ENCODE measurements at regions not wholly inside any gene's neighbourhood (a gene's known extent, or its start where the extent isn't known, plus 50 kb on each side); places are given as distances from the start of the nearest gene placed in this dataset.

DNA sequence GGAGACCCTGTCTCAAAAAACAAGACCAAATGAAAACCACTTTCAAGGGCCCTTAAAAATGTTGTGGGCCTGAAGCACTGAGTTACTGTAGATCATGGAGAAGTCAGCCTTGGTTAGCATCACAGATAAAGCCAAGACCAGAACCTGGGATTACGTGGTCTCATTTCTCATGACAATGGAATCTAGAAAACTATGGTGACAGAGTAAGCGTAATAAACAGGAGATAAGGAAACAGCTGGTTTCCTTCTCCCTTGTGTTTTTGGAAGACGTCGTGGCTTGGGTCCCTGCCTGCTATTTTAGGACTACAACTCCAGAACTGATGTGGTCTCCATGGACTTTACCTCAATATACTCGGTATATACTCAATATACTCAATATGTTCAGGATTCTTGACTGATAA lies 180.7 kb upstream of the ZFHX3 start:
- TF ChIP-seq EZH2phosphoT487 (IDR thresholded peaks at IDR 0.05; ENCODE audit: low read depth, severe bottlenecking, unreplicated experiment) (no peak), EZH2 (IDR thresholded peaks at IDR 0.05; ENCODE audit: borderline replicate concordance) (no peak)
- TF ChIP-seq, protein P1, sequence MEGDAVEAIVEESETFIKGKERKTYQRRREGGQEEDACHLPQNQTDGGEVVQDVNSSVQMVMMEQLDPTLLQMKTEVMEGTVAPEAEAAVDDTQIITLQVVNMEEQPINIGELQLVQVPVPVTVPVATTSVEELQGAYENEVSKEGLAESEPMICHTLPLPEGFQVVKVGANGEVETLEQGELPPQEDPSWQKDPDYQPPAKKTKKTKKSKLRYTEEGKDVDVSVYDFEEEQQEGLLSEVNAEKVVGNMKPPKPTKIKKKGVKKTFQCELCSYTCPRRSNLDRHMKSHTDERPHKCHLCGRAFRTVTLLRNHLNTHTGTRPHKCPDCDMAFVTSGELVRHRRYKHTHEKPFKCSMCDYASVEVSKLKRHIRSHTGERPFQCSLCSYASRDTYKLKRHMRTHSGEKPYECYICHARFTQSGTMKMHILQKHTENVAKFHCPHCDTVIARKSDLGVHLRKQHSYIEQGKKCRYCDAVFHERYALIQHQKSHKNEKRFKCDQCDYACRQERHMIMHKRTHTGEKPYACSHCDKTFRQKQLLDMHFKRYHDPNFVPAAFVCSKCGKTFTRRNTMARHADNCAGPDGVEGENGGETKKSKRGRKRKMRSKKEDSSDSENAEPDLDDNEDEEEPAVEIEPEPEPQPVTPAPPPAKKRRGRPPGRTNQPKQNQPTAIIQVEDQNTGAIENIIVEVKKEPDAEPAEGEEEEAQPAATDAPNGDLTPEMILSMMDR (IDR thresholded peaks at IDR 0.05; ENCODE audit: poor library complexity) = no peak
- WGBS (ENCODE audit: low lambda C conversion rate, missing lambda C conversion rate) = 64% methylated on average over 5 of the region's 5 CpGs
- H2AFZ ChIP-seq = no peak overlapping the region
- H3K36me3 ChIP-seq (replicated peaks; ENCODE audit: insufficient read depth, low read depth) = no peaks in the 10 kb centered on the region
- H3K27ac ChIP-seq = no peak overlapping the region
- no peaks in the 10 kb centered on the region for H4K20me1 ChIP-seq (ENCODE audit: insufficient read depth, poor library complexity, severe bottlenecking)
- no peak overlapping the region for H3K4me3 ChIP-seq
- no peaks in the 10 kb centered on the region for H3K79me2 ChIP-seq
- H3K4me1 ChIP-seq (ENCODE audit: insufficient read depth) = no peaks in the 10 kb centered on the region
- H3K9me3 ChIP-seq (ENCODE audit: low read depth) = no peaks in the 10 kb centered on the region
- no peaks in the 10 kb centered on the region for H3K9me2 ChIP-seq (replicated peaks; ENCODE audit: insufficient read depth)
- DNase-seq (ENCODE audit: low spot score) = no peak
- no peaks in the 10 kb centered on the region for H3K27me3 ChIP-seq
- H3K4me2 ChIP-seq = no peak overlapping the region

DNA sequence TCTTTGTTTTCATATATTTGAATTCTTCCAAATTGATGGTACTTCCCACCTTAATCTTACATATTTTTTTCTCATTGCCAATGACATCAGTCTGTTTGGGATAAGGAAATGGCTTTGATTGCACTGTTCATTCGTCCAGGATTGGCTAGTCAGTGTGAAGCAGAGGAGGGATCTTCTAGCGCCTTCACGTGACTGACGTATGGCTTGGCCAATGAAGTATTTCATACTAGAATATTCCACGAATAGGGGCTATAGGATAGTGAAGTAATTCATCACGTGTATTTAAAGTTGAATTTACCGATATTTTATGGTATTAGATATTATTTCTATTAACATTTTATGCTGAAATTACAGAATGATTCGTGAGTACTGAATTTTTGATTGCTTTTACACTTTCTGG lies 178.7 kb upstream of the ZFHX3 start:
- H3K9me2 ChIP-seq (replicated peaks; ENCODE audit: insufficient read depth) = no peaks in the 10 kb centered on the region
- H3K36me3 ChIP-seq (replicated peaks; ENCODE audit: insufficient read depth, low read depth) = no peaks in the 10 kb centered on the region
- WGBS (ENCODE audit: low lambda C conversion rate, missing lambda C conversion rate) = 94% methylated on average over 8 of the region's 8 CpGs
- no peaks in the 10 kb centered on the region for H3K4me1 ChIP-seq (ENCODE audit: insufficient read depth)
- H3K27ac ChIP-seq = no peak overlapping the region
- no peak for TF ChIP-seq EZH2phosphoT487 (IDR thresholded peaks at IDR 0.05; ENCODE audit: low read depth, severe bottlenecking, unreplicated experiment)
- no peak for TF ChIP-seq EZH2 (IDR thresholded peaks at IDR 0.05; ENCODE audit: borderline replicate concordance)
- TF ChIP-seq, protein P1 (IDR thresholded peaks at IDR 0.05; ENCODE audit: poor library complexity) = no peak
- H2AFZ ChIP-seq = no peak overlapping the region
- no peaks in the 10 kb centered on the region for H3K79me2 ChIP-seq
- no peaks in the 10 kb centered on the region for H4K20me1 ChIP-seq (ENCODE audit: insufficient read depth, poor library complexity, severe bottlenecking)
- no peaks in the 10 kb centered on the region for H3K27me3 ChIP-seq
- no peak for DNase-seq (ENCODE audit: low spot score)
- H3K4me2 ChIP-seq = no peak overlapping the region
- no peaks in the 10 kb centered on the region for H3K9me3 ChIP-seq (ENCODE audit: low read depth)
- no peak overlapping the region for H3K4me3 ChIP-seq

DNA sequence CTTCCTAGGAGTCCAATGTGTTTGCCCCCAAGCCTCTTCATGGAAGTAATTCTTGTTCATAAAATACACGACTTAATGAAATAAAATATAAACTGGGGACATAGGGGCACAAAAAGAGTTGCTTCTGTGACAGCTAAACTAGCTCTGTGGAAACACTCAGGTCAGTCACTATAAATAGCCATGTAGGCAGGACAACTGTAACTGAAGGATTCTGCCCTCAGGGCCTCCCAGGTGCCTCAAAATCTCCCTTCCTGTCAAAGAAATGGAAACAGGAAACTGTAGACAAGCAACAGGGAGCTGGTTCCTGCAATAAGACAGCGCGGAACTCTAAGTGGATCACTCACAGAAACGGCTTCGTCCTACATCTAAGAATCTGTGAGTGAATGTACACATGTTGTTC lies 178.1 kb upstream of the ZFHX3 start:
- 83% methylated on average over 5 of the region's 5 CpGs for WGBS (ENCODE audit: low lambda C conversion rate, missing lambda C conversion rate)
- no peak for DNase-seq (ENCODE audit: low spot score)

More for the DNA sequence above, 178.1 kb upstream of the ZFHX3 start:
- no peak for TF ChIP-seq EZH2 (IDR thresholded peaks at IDR 0.05; ENCODE audit: borderline replicate concordance)
- TF ChIP-seq, protein P1 (IDR thresholded peaks at IDR 0.05; ENCODE audit: poor library complexity) = no peak
- no peak for TF ChIP-seq EZH2phosphoT487 (IDR thresholded peaks at IDR 0.05; ENCODE audit: low read depth, severe bottlenecking, unreplicated experiment)
- Histone ChIP-seq H3K36me3 (replicated peaks; ENCODE audit: insufficient read depth, low read depth) (no peaks in the 10 kb centered on the region), H3K4me3 (no peak overlapping the region), H3K4me2 (no peak overlapping the region), H3K4me1 (ENCODE audit: insufficient read depth) (no peaks in the 10 kb centered on the region), H3K9me2 (replicated peaks; ENCODE audit: insufficient read depth) (no peaks in the 10 kb centered on the region), H3K27me3 (no peaks in the 10 kb centered on the region), H4K20me1 (ENCODE audit: insufficient read depth, poor library complexity, severe bottlenecking) (no peaks in the 10 kb centered on the region), H3K27ac (no peak overlapping the region), H3K79me2 (no peaks in the 10 kb centered on the region), H3K9me3 (ENCODE audit: low read depth) (no peaks in the 10 kb centered on the region), H2AFZ (no peak overlapping the region)
